SIG-M5 (cell line): ENCODE measurements at regions not wholly inside any gene's neighbourhood (a gene's known extent, or its start where the extent isn't known, plus 50 kb on each side); places are given as distances from the start of the nearest gene placed in this dataset.

Experiments
- DNase-seq: peaks from one replicate; lab custom pipeline; 2025; lab: John Stamatoyannopoulos, UW

GRCh38 chr1:228921481-228921880 is 186.2 kb downstream of the RHOU start:
- DNase-seq, result no peak

DNA sequence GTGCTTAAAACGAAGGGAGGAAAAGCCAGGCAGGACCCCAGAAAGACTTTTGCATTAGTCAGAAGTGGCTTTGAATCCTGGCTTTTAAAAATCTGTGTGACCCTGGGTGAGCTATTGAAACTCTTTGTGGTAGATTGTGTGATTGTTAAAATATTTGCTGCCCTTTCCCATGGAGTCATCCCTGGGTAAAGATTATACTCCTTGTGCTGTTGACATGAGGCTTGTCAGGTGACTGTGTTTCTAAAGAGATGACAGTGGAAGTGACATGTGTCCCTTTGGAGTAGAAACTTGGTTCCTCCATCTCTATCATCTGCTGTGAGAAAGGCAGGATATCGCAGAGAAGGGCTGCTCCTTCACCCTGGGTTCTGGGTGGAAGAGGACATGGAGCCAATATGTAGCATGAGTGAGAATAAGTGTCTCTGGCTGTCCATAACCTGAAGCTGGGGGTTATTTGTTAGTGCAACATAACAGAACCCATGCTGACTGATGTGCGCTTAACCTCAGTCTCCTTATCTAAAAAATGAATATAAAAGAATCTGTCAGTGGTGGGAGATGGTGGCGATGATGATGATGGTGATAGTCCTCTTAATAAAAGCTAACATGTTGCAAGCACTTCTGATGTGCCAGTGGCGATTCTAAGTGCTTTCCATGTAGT is 187.6 kb downstream of the RHOU start:
- DNase-seq, result no peak

DNA sequence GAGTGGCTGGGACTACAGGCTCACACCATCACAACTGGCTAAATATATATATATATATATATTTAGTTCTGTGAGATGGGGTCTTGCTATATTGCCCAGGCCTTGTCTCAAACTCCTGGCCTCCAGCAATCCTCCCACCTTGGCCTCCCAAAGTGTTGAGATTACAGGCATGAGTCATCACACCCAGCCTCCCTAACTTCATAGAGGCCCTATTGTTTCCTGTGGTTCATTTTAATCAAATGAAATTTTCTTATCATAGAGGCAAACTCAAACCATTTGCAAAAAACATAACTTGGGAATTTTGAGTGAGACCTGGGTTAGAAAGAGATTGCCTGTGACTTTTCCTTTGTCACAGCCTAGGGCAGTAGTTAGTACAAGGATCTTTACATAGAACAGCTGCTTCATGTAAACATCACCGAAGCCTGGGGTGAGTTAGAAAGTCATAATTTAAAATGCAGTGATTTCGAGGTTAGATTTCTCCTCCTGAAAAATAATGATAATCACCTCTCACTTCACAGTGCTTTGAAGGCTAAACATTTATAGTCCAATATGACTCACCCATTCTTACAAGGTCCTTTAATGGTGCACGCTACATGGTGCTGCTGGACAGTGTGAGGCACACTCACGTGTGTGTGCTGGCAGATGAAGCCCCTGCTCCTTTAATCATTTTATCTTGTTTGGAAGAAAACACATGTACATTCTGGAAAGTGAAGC is 188.9 kb downstream of the RHOU start:
- no peak for DNase-seq

GRCh38 chr1:228925691-228926090 is 190.4 kb downstream of the RHOU start:
- no peak for DNase-seq

DNA sequence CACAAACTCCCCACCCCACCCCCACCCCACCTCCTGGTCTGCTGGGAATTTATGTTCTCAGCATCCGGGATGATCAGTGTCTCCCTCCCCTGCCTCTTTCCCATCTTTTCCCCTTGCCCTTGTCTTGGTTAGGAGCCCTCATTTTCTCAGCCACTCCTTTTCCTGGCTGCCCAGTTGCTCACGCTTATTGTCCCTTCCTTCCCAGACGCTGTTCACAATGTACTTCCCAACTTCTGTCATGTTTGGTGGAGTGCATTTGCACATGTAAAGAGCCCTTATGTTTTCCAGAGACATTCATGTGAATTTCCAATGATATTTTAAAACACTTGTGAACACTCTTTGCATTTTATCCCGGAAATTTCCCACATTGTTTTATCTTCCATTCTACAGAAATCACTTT is 192.1 kb downstream of the RHOU start:
- DNase-seq, result no peak

GRCh38 chr1:228927946-228928898 is 192.9 kb downstream of the RHOU start:
- no peak for DNase-seq

- no peak for DNase-seq
Measured at GRCh38 chr1:228929476-228930027, 194.3 kb downstream of the RHOU start.

- DNase-seq, result no peak
Measured at GRCh38 chr1:228930479-228930957, 195.2 kb downstream of the RHOU start.

GRCh38 chr1:228933753-228934152 is 198.5 kb downstream of the RHOU start:
- DNase-seq, result no peak

DNA sequence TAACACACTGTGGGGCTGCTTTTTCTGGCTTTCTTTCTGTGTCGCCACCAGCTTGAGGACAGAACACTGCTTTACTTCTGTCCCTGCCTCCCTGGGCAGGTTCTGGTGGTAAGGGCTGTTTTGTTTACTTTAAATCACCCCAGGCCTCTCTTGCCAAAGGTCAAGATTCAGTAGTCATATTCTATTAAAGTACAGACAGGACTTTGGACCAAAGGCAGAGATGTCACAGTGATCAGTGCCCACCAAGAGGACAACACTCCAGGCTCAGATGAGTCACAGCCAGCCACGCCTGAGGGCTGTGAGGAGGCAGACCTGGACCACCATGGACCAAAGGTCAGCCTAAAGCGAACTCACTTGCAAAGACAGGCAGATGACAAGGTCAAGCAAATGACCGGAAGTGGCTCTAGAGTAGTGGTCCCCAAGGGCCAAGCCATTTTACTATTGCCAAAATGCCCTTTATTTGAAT is 200.0 kb downstream of the RHOU start:
- no peak for DNase-seq

DNA sequence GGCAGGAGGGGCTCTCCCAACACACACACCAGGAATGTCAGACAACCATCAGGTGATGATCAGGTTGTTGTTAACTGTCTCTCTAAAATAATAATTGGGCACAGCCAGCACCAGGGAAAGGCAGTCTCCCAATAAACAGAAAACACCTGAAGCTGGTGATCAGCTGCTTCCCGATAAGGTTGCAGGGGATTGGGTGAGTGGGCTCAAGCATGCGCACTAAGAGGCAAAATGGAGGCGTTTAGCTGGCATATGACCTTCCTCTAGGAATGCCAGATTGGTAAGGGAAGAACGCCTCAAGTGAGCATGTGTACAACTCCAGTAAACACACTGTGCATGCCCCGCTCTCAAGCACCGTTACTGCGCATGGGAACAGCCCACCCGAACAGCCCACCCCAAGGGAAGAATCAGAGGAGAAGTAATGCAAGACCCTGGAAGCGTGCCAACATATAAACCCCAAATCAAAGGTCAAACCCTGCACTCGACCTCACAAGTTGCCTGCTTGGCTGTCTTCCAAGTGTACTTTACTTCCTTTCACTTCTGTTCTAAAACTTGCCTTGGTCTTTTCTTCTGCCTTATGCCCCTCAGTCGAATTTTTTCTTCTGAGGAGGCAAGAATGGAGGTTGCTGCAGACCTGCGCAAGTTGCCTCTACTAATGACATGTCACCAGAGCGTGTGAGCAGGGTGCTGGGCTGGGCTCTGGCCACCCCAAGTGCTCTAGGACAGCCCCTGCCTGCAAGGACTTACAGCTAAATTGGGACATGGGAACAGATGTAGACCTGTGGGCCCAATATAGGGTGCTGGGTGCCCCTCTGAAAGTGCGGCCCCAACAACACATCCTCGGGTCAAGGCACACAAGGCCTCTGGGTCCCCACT is 200.8 kb downstream of the RHOU start:
- DNase-seq, result no peak

DNA sequence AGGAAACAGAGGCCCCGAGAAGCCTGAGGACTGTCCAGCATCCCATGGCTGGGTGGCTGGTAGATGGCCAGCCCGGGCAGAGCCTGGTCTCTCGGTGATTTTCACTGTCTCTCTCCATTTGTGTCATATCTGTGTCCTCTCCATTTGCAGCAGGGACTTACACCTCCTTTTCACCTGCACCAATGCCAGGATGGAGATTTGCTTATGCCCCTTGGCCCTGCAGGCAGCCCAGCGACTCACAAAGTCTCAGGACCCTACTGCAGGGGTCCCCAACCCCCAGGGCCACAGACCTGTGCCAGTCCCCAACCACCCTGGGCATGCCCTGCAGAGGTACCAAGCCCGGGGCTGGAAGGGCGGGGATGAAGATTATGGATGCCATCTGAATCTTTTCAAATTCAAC is 201.6 kb downstream of the RHOU start:
- no peak for DNase-seq

DNA sequence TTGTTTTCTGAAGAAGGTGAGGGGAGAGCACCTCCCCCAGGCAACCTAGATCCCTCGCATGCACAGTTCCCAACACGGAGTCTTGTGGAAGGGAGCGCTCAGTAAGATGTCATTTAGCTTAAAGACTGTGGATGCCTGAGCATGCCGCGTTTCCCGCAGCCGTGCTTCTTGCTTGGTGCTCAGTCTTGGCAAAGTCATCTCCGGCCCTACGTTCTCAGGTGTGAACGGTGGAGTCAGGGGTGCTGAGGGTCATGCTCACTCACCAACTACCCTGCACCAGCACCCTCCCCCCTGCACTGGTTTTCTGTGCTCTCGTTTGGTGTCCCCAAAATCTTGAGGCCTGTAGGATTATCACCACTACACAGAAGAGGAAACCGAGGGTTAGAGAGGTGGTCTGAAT is 202.1 kb downstream of the RHOU start:
- no peak for DNase-seq

DNA sequence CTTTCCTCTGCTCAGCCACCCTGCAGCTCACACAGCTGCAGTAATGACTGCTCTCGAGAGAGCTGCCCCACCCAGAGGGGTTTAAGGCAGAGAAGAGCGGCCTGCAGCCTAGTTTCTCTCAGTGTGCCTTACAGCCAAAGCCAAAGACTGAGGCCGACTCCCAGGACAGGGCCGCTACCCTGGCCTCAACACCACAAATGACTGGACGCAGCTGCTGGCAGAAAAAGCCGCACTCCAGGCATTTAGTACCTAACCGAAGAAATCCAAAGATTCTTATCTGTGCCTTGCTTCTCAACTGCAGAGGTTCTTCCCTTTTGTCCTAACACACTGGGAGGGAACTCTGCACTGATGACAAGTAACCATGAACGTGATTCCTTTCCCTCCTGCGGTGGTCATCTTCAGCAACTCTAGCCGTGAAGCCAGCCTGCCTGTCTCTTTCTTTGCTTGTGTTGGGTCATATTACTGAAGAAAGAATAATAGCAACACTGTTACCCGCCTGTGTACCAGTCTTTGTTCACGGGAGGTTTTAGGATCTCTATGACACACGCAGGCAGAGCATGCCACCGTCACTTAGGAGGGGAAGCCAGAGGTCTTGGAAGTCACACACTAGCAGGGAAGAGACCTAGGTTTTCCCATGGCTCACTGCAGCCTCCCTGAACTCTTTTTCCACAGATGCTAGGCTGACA is 202.7 kb downstream of the RHOU start:
- DNase-seq, result no peak

GRCh38 chr1:228938537-228938901 is 203.2 kb downstream of the RHOU start:
- no peak for DNase-seq

GRCh38 chr1:228939001-228939691 is 203.9 kb downstream of the RHOU start:
- no peak for DNase-seq

DNA sequence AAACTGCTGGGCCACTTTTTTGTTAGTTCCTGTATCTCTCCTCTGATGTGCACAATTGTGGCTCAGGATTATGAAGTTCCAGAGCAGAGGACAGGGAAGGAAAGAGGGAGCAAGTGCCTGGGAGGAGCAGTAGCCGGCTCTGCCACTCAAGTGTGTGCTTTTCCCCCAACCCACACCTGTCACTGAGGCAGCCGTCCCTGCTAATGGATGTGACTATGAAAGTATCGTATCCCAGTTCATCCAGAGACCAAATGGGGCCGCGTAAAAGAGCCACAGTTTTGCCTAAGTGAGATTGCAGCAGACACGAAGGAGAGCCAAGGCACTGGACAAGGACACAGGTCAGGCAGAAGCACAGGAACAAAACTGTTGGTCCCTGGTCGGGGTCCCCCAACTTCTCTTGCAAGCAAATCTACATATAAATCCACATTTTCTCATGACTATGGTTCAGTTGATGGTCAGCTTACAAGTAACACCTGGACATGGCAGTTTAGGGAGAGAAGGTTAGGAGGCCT is 204.7 kb downstream of the RHOU start:
- no peak for DNase-seq

- no peak for DNase-seq
Measured at GRCh38 chr1:228940526-228940925, 205.2 kb downstream of the RHOU start.

- DNase-seq, result no peak
Measured at GRCh38 chr1:228940926-228941325, 205.6 kb downstream of the RHOU start.

DNA sequence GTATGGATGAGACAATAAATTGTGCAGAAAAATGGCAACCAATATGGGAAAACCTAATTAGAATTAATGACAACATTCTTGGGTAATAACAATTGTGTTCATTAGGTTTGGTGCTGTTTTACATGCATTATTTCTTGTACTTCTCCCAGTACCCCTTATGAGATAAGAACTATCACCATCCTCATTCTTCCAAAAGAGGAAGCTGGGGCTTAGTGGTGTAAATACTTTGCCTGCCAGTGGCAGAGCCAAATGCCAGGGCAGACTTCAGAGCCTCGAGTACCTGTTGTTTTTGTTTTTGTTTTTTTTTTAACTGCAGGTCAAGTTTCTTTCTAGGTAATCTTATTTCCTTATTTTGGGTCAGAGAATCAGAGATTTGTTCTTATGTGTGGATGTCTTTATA is 206.4 kb downstream of the RHOU start:
- DNase-seq, result no peak
